Prostate gland (tissue), 2 donors: ENCODE measurements at regions not wholly inside any gene's neighbourhood (a gene's known extent, or its start where the extent isn't known, plus 50 kb on each side); places are given as distances from the start of the nearest gene placed in this dataset.

Experiments used
- DNase-seq: peaks from one replicate; pipeline ENCODE4 v3.0.0-alpha.2; 2019; ENCODE audit warnings: low spot score
- H3K27ac ChIP-seq, 2 donors: fragments of 200-600 bp; sonication (generic); 2 replicates each; pipeline ENCODE4 v1.5.1; 2017 to 2019
- H3K27me3 ChIP-seq: fragments of 200-600 bp; sonication (generic); replicated peaks from 2 replicates; pipeline ENCODE4 v1.5.1; 2019; ENCODE audit not compliant: insufficient read depth
- H3K36me3 ChIP-seq, 2 donors: fragments of 200-600 bp; sonication (generic); 1 replicate in 1 of 2; 2 replicates in 1 of 2; pipeline versions ENCODE4 v1.5.1 to v1.8.1; 2017 to 2019
- H3K4me1 ChIP-seq: fragments of 200-600 bp; sonication (generic); replicated peaks from 2 replicates; pipeline ENCODE4 v1.5.1; 2019
- H3K4me3 ChIP-seq, 2 donors: fragments of 200-600 bp; sonication (generic); 2 replicates each; pipeline ENCODE4 v1.5.1; 2017 to 2019
- H3K9me3 ChIP-seq: fragments of 200-600 bp; sonication (generic); 2 replicates; pipeline ENCODE4 v1.5.1; 2017
- POLR2A ChIP-seq: fragments of 450-650 bp; IDR thresholded peaks from one replicate; pipeline ENCODE4 v1.6.1; 2016; ENCODE audit warnings: antibody characterized with exemption, mild to moderate bottlenecking
- POLR2AphosphoS5 ChIP-seq: sonication (generic); formaldehyde crosslinking; IDR thresholded peaks from one replicate; pipeline ENCODE4 v1.6.1; 2017; ENCODE audit warnings: antibody characterized with exemption
- WGBS: methylation state at CpG from one replicate; pipeline ENCODE4 v1.1.5; 2018; 5-methylcytosine and 5-hydroxymethylcytosine counted together
- intact Hi-C: fragments of 100-400 bp; cut with DNase I; formaldehyde crosslinking; loops from one replicate; pipeline ENCODE4 v1.14.2; 2022
- TF ChIP-seq, protein P1 (sequence below), 4 experiments: fragments of 200-600 bp in 2 of 4; fragments of 450-650 bp in 2 of 4; sonication (generic) in 2 of 4; IDR thresholded peaks; 1 replicate in 3 of 4; 2 replicates in 1 of 4; pipeline ENCODE4 v1.5.1; 2016 to 2019; ENCODE audit warnings: antibody characterized with exemption in 4 of 4, mild to moderate bottlenecking in 2 of 4, moderate library complexity in 2 of 4

- Histone ChIP-seq H3K4me1 (no peaks in the 10 kb centered on the region), H3K36me3 (no peaks in the 10 kb centered on the region), H3K27me3 (no peaks in the 10 kb centered on the region), H3K9me3 (no peaks in the 10 kb centered on the region), H3K27ac (no peak overlapping the region), H3K4me3 (no peak overlapping the region)
- intact Hi-C loops: no loop called here
- DNase-seq: no peak
- 97% methylated on average over 13 of the region's 13 CpGs for whole genome bisulfite sequencing
- TF ChIP-seq, protein P1, sequence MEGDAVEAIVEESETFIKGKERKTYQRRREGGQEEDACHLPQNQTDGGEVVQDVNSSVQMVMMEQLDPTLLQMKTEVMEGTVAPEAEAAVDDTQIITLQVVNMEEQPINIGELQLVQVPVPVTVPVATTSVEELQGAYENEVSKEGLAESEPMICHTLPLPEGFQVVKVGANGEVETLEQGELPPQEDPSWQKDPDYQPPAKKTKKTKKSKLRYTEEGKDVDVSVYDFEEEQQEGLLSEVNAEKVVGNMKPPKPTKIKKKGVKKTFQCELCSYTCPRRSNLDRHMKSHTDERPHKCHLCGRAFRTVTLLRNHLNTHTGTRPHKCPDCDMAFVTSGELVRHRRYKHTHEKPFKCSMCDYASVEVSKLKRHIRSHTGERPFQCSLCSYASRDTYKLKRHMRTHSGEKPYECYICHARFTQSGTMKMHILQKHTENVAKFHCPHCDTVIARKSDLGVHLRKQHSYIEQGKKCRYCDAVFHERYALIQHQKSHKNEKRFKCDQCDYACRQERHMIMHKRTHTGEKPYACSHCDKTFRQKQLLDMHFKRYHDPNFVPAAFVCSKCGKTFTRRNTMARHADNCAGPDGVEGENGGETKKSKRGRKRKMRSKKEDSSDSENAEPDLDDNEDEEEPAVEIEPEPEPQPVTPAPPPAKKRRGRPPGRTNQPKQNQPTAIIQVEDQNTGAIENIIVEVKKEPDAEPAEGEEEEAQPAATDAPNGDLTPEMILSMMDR (IDR thresholded peaks at IDR 0.05): no peak
Observed at GRCh38 chr10:121148921-121149320, 297.8 kb downstream of the WDR11 start.

GRCh38 chr10:121152033-121152432 lies 300.9 kb downstream of the WDR11 start:
- intact Hi-C loops: no loop called here
- H3K4me1 ChIP-seq: no peaks in the 10 kb centered on the region
- 92% methylated on average over 2 of the region's 2 CpGs for WGBS
- no peak overlapping the region for H3K27ac ChIP-seq
- H3K9me3 ChIP-seq: no peaks in the 10 kb centered on the region
- H3K4me3 ChIP-seq: no peak overlapping the region
- no peaks in the 10 kb centered on the region for H3K27me3 ChIP-seq
- TF ChIP-seq POLR2AphosphoS5: no peak
- TF ChIP-seq POLR2A: no peak
- TF ChIP-seq, protein P1 (IDR thresholded peaks at IDR 0.05): no peak
- DNase-seq: no peak
- H3K36me3 ChIP-seq: no peaks in the 10 kb centered on the region

DNA sequence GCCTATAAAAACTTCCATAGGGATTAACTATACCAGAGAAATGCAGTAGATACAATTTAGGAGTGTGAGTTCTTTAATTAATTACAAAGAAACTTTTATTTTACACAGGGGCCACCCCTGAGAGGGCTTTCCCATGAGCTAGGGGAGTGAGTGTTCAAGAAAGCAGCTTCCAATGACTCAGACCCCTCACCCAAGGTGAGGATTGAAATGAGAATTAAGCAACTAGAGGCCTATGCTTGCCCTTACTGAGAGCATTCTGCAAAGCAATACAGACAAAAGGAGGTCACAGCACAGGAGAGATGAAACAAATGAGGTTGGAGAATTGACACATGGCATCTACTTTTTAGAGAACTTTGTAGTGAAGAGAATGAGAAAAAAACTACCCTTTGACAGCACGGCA lies 301.8 kb downstream of the WDR11 start:
- WGBS: 93% methylated on average over 1 of the region's 1 CpG
- Histone ChIP-seq H3K27ac (no peak overlapping the region), H3K36me3 (no peaks in the 10 kb centered on the region), H3K9me3 (no peaks in the 10 kb centered on the region), H3K27me3 (no peaks in the 10 kb centered on the region), H3K4me1 (no peaks in the 10 kb centered on the region), H3K4me3 (no peak overlapping the region)
- TF ChIP-seq POLR2AphosphoS5: no peak
- TF ChIP-seq POLR2A: no peak
- TF ChIP-seq, protein P1 (IDR thresholded peaks at IDR 0.05): no peak
- intact Hi-C loops: no loop called here
- DNase-seq: no peak

GRCh38 chr10:121154310-121154709 lies 303.1 kb downstream of the WDR11 start:
- WGBS: 60% methylated on average over 2 of the region's 2 CpGs
- no peak for DNase-seq

DNA sequence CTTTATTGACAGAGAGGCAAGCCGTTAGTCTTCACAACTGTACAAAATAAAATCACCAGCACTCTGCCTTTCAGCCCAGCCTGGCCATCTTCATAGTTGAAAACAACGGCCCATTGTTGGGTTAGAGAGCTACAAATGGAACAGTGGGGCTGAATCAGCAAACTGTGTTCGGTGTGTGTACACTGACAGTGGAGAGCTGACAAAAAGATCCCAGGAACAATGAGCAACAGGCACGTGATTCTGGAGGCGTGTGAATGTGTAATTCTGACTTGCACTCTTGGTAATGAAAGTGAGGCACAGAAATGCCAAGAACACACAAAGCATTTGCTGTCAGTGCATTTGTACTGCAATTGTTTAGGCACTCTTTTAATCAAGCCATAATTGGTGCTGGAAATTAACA lies 303.7 kb downstream of the WDR11 start:
- intact Hi-C loops: no loop called here
- WGBS: 27% methylated on average over 5 of the region's 5 CpGs
- Histone ChIP-seq H3K4me1 (no peaks in the 10 kb centered on the region), H3K27me3 (no peaks in the 10 kb centered on the region), H3K4me3 (no peak overlapping the region), H3K27ac (peak overlapping the region; percentile 6 to 35), H3K9me3 (no peaks in the 10 kb centered on the region), H3K36me3 (no peaks in the 10 kb centered on the region)
- TF ChIP-seq POLR2AphosphoS5: peak; percentile 60
- TF ChIP-seq POLR2A: no peak
- TF ChIP-seq, protein P1 (IDR thresholded peaks at IDR 0.05): no peak
- peak; percentile 38 for DNase-seq

More at GRCh38 chr10:121154310-121154709, 303.1 kb downstream of the WDR11 start:
- TF ChIP-seq POLR2AphosphoS5 (no peak), POLR2A (no peak)
- TF ChIP-seq, protein P1 (IDR thresholded peaks at IDR 0.05): no peak
- no peaks in the 10 kb centered on the region for H3K4me1 ChIP-seq
- H3K4me3 ChIP-seq: no peak overlapping the region
- H3K27ac ChIP-seq: peak overlapping the region; percentile 6 to 35
- H3K9me3 ChIP-seq: no peaks in the 10 kb centered on the region
- H3K27me3 ChIP-seq: no peaks in the 10 kb centered on the region
- no peaks in the 10 kb centered on the region for H3K36me3 ChIP-seq
- intact Hi-C loops: no loop called here
